K562 (cell line): ENCODE measurements at regions not wholly inside any gene's neighbourhood (a gene's known extent, or its start where the extent isn't known, plus 50 kb on each side); places are given as distances from the start of the nearest gene placed in this dataset.

Source experiments
- ATAC-seq: fragments of 200-7000 bp; cut with Tn5 transposase; 3 replicates; pipeline ENCODE4 v1.9.1; 2020; ENCODE audit warnings: moderate library complexity
- BruUV-seq: library from RNA; stranded (reverse); fragments of 400-500 nt; replicated peaks from 2 replicates; lab custom pipeline; 2021; lab: Mats Ljungman, UMichigan
- CTCF ChIA-PET: fragments of 300-600 bp; formaldehyde crosslinking; extraction: SDS; loops from one replicate; lab custom pipeline; 2021; ENCODE audit warnings: low intra/inter-chr PET ratio; lab: Yijun Ruan, JAX
- POLR2A ChIA-PET: fragments of 300-600, 350-650 bp; sonication (Branson Sonifier 250); formaldehyde crosslinking; extraction: SDS; loops from one replicate; lab custom pipeline; 2021; ENCODE audit warnings: antibody characterized with exemption, inconsistent platforms; lab: Yijun Ruan, JAX
- DNase-seq, 4 experiments: peaks; one replicate each; pipeline versions ENCODE4 v3.0.0 to v3.0.0-alpha.2; 2011 to 2018; ENCODE audit warnings: low spot score in 3 of 4, mixed read lengths in 3 of 4; ENCODE audit errors: extremely low read depth in 1 of 4
- FAIRE-seq: peaks from 2 replicates; lab custom pipeline; 2011; peaks lifted over from hg19 to GRCh38; lab: Jason Lieb, UNC
- H2AFZ ChIP-seq: 2 replicates; pipeline ENCODE4 v1.6.0; 2011; ENCODE audit warnings: low read depth, low read length, control low read depth, inconsistent platforms
- H3K27ac ChIP-seq: fragments of 200-600 bp; 3 replicates; pipeline ENCODE4 v1.8.0; 2011; ENCODE audit warnings: low read depth, mild to moderate bottlenecking, control low read depth, inconsistent platforms, low read length, moderate library complexity, mixed read lengths; ENCODE audit errors: extremely low read depth
- H3K27me3 ChIP-seq, 2 experiments: fragments of 300-600 bp in 1 of 2; 2 replicates in 1 of 2; 3 replicates in 1 of 2; pipeline versions ENCODE4 v1.6.0 to v1.8.0; 2011; ENCODE audit warnings: inconsistent platforms in 2 of 2, low read length in 2 of 2, mild to moderate bottlenecking in 1 of 2, mixed read lengths in 1 of 2, moderate library complexity in 1 of 2; ENCODE audit not compliant: control insufficient read depth in 2 of 2, insufficient read depth in 2 of 2
- H3K36me3 ChIP-seq: fragments of 300-600 bp; 3 replicates; pipeline ENCODE4 v1.8.0; 2011; ENCODE audit warnings: mild to moderate bottlenecking, low read length, inconsistent platforms; ENCODE audit not compliant: control insufficient read depth, insufficient read depth
- H3K4me1 ChIP-seq, 2 experiments: fragments of 200-600 bp in 1 of 2; replicated peaks in 1 of 2; 2 replicates in 1 of 2; 3 replicates in 1 of 2; pipeline versions ENCODE4 v1.5.1 to v1.8.0; 2011; ENCODE audit warnings: inconsistent platforms in 2 of 2, low read length in 2 of 2, mild to moderate bottlenecking in 1 of 2, mixed read lengths in 1 of 2, moderate library complexity in 1 of 2; ENCODE audit not compliant: control insufficient read depth in 2 of 2, insufficient read depth in 2 of 2
- H3K4me2 ChIP-seq: 2 replicates; pipeline ENCODE4 v1.6.1; 2011; ENCODE audit warnings: low read length, control low read depth, inconsistent platforms, mixed read lengths; ENCODE audit not compliant: insufficient read depth
- H3K4me3 ChIP-seq: fragments of 200-600 bp; sonication (generic), shearing (Covaris generic); 2 replicates; pipeline ENCODE4 v1.5.1; 2016; ENCODE audit warnings: control low read depth, inconsistent platforms
- H3K79me2 ChIP-seq: fragments of 200-600 bp; 3 replicates; pipeline ENCODE4 v1.8.0; 2011; ENCODE audit warnings: low read length, inconsistent platforms; ENCODE audit not compliant: control insufficient read depth, insufficient read depth
- H3K9ac ChIP-seq, 2 experiments: 2 replicates each; pipeline versions ENCODE4 v1.6.0 to v1.6.1; 2011; ENCODE audit warnings: low read depth in 2 of 2, low read length in 2 of 2, control low read depth in 1 of 2, inconsistent platforms in 1 of 2, mild to moderate bottlenecking in 1 of 2, mixed read lengths in 1 of 2; ENCODE audit not compliant: insufficient read depth in 1 of 2
- H3K9me1 ChIP-seq: one replicate; pipeline ENCODE4 v1.6.0; 2011; ENCODE audit warnings: inconsistent platforms, mild to moderate bottlenecking, low read length, moderate library complexity; ENCODE audit not compliant: control insufficient read depth, insufficient read depth
- H3K9me3 ChIP-seq: replicated peaks from 2 replicates; pipeline ENCODE4 v1.5.1; 2011; ENCODE audit warnings: low read depth, low read length, inconsistent platforms; ENCODE audit not compliant: control insufficient read depth, insufficient read depth
- H4K20me1 ChIP-seq: replicated peaks from 2 replicates; pipeline ENCODE4 v1.6.1; 2011; ENCODE audit warnings: low read length, inconsistent platforms, mixed read lengths; ENCODE audit not compliant: control insufficient read depth, insufficient read depth
- ATF6 ChIP-seq: sonication (generic); formaldehyde crosslinking; IDR thresholded peaks from 2 replicates; pipeline ENCODE4 v1.4.0; 2020; ENCODE audit warnings: mild to moderate bottlenecking, missing genetic modification reagents
- BRCA1 ChIP-seq, 2 experiments: fragments of 450-650 bp in 1 of 2; sonication (generic) in 1 of 2; formaldehyde crosslinking in 1 of 2; IDR thresholded peaks; 2 replicates each; pipeline versions ENCODE4 v1.5.0 to v1.6.1; 2017 to 2020; ENCODE audit warnings: mild to moderate bottlenecking in 1 of 2, missing genetic modification reagents in 1 of 2
- ELF2 ChIP-seq: fragments of 250-450 bp; sonication (Bioruptor Pico); IDR thresholded peaks from 2 replicates; pipeline ENCODE4 v1.5.0; 2021; ENCODE audit warnings: mild to moderate bottlenecking
- NFIX ChIP-seq: fragments of 250-450 bp; sonication (Bioruptor Pico); IDR thresholded peaks from 2 replicates; pipeline ENCODE4 v1.4.0; 2020; ENCODE audit warnings: low read depth, mild to moderate bottlenecking, moderate library complexity
- NR4A1 ChIP-seq, 2 experiments: fragments of 250-450 bp in 1 of 2; fragments of 450-650 bp in 1 of 2; sonication (Bioruptor Pico) in 1 of 2; IDR thresholded peaks; 2 replicates each; pipeline versions ENCODE4 v1.4.0 to v1.6.1; 2016 to 2020; ENCODE audit warnings: mild to moderate bottlenecking in 2 of 2, missing compliant biosample characterization in 1 of 2, missing genetic modification characterization in 1 of 2, moderate library complexity in 1 of 2
- PCBP1 ChIP-seq: fragments of 200-400 bp; formaldehyde crosslinking; IDR thresholded peaks from 2 replicates; pipeline ENCODE4 v1.6.1; 2018; ENCODE audit warnings: mild to moderate bottlenecking, low read depth, low read length; ENCODE audit not compliant: poor library complexity, severe bottlenecking
- SMARCE1 ChIP-seq: fragments of 450-650 bp; IDR thresholded peaks from 2 replicates; pipeline ENCODE4 v1.7.1; 2016; ENCODE audit warnings: mild to moderate bottlenecking
- STAG1 ChIP-seq: sonication (generic); formaldehyde crosslinking; IDR thresholded peaks from 2 replicates; pipeline ENCODE4 v1.5.0; 2020; ENCODE audit warnings: missing genetic modification reagents, borderline replicate concordance
- TBP ChIP-seq: optimal IDR thresholded peaks from 2 replicates; pipeline ENCODE3; 2011; ENCODE audit warnings: low read depth, low read length, improper control_type of control experiment
- TSHZ1 ChIP-seq: fragments of 250-450 bp; sonication (Bioruptor Pico); IDR thresholded peaks from 2 replicates; pipeline ENCODE4 v1.4.0; 2020; ENCODE audit warnings: mild to moderate bottlenecking, moderate library complexity
- ZBTB33 ChIP-seq: sonication (generic); formaldehyde crosslinking; IDR thresholded peaks from 2 replicates; pipeline ENCODE4 v1.8.1; 2023; ENCODE audit warnings: mild to moderate bottlenecking, missing genetic modification reagents
- WGBS: fragments of 100-300 bp; shearing (Covaris generic); methylation state at CpG from one replicate; pipeline ENCODE4 v1.1.6; 2016; ENCODE audit warnings: low coverage, mixed read lengths; ENCODE audit not compliant: insufficient coverage; ENCODE audit errors: missing lambda C conversion rate; 5-methylcytosine and 5-hydroxymethylcytosine counted together
- in situ Hi-C: fragments of 300-500 bp; cut with MboI; formaldehyde crosslinking; loops from 4 replicates; pipeline ENCODE4 v1.15.0; 2018; ENCODE audit warnings: inconsistent platforms, mixed read lengths
- intact Hi-C: fragments of 100-400 bp; cut with micrococcal nuclease; formaldehyde crosslinking; loops from 2 replicates; pipeline ENCODE4 v1.14.2; 2022

- TF ChIP-seq PCBP1, result peak; percentile 42
- no peak for TF ChIP-seq NFIX (CRISPR knock-in tag)
- TF ChIP-seq ZBTB33 (CRISPR knock-in tag), result 0 out of 2 replicates have a peak, but pooled peaks have one; percentile 39
- TF ChIP-seq STAG1, result peak; percentile 66; the same call in 1 of the 2 replicates
- TF ChIP-seq NR4A1 (CRISPR knock-in tag; IDR thresholded peaks at IDR 0.05), result no peak
- no peak for TF ChIP-seq NR4A1 (tag; IDR thresholded peaks at IDR 0.05)
Observed at GRCh38 chr15:92714477-92715401, 59.2 kb upstream of the FAM174B start (continued).

- Histone ChIP-seq H3K4me2 (no peak overlapping the region), H3K27ac (no peak overlapping the region), H3K36me3 (no peaks in the 10 kb centered on the region), H3K4me1 (peaks cover 0 to 16% of the 10 kb centered on the region in 2 experiments; a peak in 2 of 5 replicates), H3K4me3 (no peak overlapping the region), H3K27me3 (peaks cover 17 to 44% of the 10 kb centered on the region in 2 experiments), H3K9ac (no peak overlapping the region), H4K20me1 (no peaks in the 10 kb centered on the region), H3K9me3 (no peaks in the 10 kb centered on the region), H3K79me2 (no peaks in the 10 kb centered on the region), H2AFZ (no peak overlapping the region), H3K9me1 (no peaks in the 10 kb centered on the region)
- ChIA-PET CTCF (interaction anchor here (1.4 kb wide), 1 partner anchor 195 kb away, joined by 4 read pairs; no protein-coding TSS in a partner anchor), POLR2A (interaction anchor here (1.5 kb wide), 1 partner anchor 18 kb away, joined by 5 read pairs; no protein-coding TSS in a partner anchor)
- no peak for FAIRE-seq
- no peak for DNase-seq
- intact Hi-C loops, result loop anchor here (2.0 to 5.0 kb wide), 3 partner anchors 21 to 619 kb away; no protein-coding TSS in a partner anchor
- ATAC-seq, result no peak
- BruUV-seq, result no TSS peak
- WGBS, result 0% methylated on average over 7 of the region's 7 CpGs
- in situ Hi-C loops, result no loop called here
- TF ChIP-seq SMARCE1, result no peak
- no peak for TF ChIP-seq BRCA1 (IDR thresholded peaks at IDR 0.05)
- no peak for TF ChIP-seq BRCA1 (CRISPR knock-in tag; IDR thresholded peaks at IDR 0.05)
- TF ChIP-seq ELF2 (CRISPR knock-in tag), result no peak
- no peak for TF ChIP-seq TSHZ1 (CRISPR knock-in tag)
- no peak for TF ChIP-seq TBP
- TF ChIP-seq ATF6, result no peak
Observed at GRCh38 chr15:92715758-92716157, 60.2 kb upstream of the FAM174B start.
